Nucleus accumbens (tissue), 56 donors: ENCODE measurements at regions not wholly inside any gene's neighbourhood (a gene's known extent, or its start where the extent isn't known, plus 50 kb on each side); places are given as distances from the start of the nearest gene placed in this dataset.
"Not testable (repeated sequence)": the region's sequence is repeated elsewhere in the genome, so short reads cannot be mapped to it uniquely, and the experiment has no call there.

Source experiments
- DNase-seq, 56 donors: peaks; one replicate each; lab custom pipeline; 2025; lab: John Stamatoyannopoulos, UW

- no peak for DNase-seq
Measured at GRCh38 chr18:14958701-14959100, 210.7 kb downstream of the ANKRD30B start.

GRCh38 chr18:14959550-14959949 is 211.6 kb downstream of the ANKRD30B start:
- DNase-seq: no peak

- no peak for DNase-seq
Measured at GRCh38 chr18:14961991-14962390, 214.0 kb downstream of the ANKRD30B start.

GRCh38 chr18:14962626-14963025 is 214.7 kb downstream of the ANKRD30B start:
- DNase-seq: no peak

GRCh38 chr18:14963246-14963645 is 215.3 kb downstream of the ANKRD30B start:
- no peak for DNase-seq

GRCh38 chr18:14964002-14964401 is 216.0 kb downstream of the ANKRD30B start:
- DNase-seq: no peak

- DNase-seq: no peak
Measured at GRCh38 chr18:14964406-14964805, 216.4 kb downstream of the ANKRD30B start.

- not testable (repeated sequence) for DNase-seq
Measured at GRCh38 chr18:14964976-14965375, 217.0 kb downstream of the ANKRD30B start.

- no peak for DNase-seq
Measured at GRCh38 chr18:14965553-14965952, 217.6 kb downstream of the ANKRD30B start.

GRCh38 chr18:14967246-14967645 is 219.3 kb downstream of the ANKRD30B start:
- DNase-seq: not testable (repeated sequence)

- peak in 1 of 56 donors; percentile 5 for DNase-seq
Measured at GRCh38 chr18:14969500-14969899, 221.5 kb downstream of the ANKRD30B start.

GRCh38 chr18:14970027-14970426 is 222.1 kb downstream of the ANKRD30B start:
- DNase-seq: no peak

GRCh38 chr18:14971461-14972185 is 223.7 kb downstream of the ANKRD30B start:
- no peak for DNase-seq

GRCh38 chr18:14973421-14973820 is 225.4 kb downstream of the ANKRD30B start:
- not testable (repeated sequence) for DNase-seq

GRCh38 chr18:14974088-14974487 is 226.1 kb downstream of the ANKRD30B start:
- DNase-seq: no peak

GRCh38 chr18:14974576-14974975 is 226.6 kb downstream of the ANKRD30B start:
- no peak for DNase-seq

- no peak for DNase-seq
Measured at GRCh38 chr18:14975431-14975830, 227.5 kb downstream of the ANKRD30B start.

GRCh38 chr18:14976736-14977430 is 228.9 kb downstream of the ANKRD30B start:
- DNase-seq: peak in 2 of 56 donors; percentile 3 to 11

GRCh38 chr18:14978191-14978590 is 230.2 kb downstream of the ANKRD30B start:
- DNase-seq: no peak

GRCh38 chr18:14978962-14979535 is 231.1 kb downstream of the ANKRD30B start:
- DNase-seq: peak in 17 of 56 donors; percentile 5 to 66 (median 18)

- no peak for DNase-seq
Measured at GRCh38 chr18:14979875-14980274, 231.9 kb downstream of the ANKRD30B start.

- not testable (repeated sequence) for DNase-seq
Measured at GRCh38 chr18:14984531-14984930, 236.6 kb downstream of the ANKRD30B start.
